GM21717 (cell line): ENCODE measurements at regions not wholly inside any gene's neighbourhood (a gene's known extent, or its start where the extent isn't known, plus 50 kb on each side); places are given as distances from the start of the nearest gene placed in this dataset.
"Not testable (repeated sequence)": the region's sequence is repeated elsewhere in the genome, so short reads cannot be mapped to it uniquely, and the experiment has no call there.

Experiments used
- ATAC-seq: cut with Tn5 transposase; IDR thresholded peaks from one replicate; pipeline ENCODE4 v1.9.1; 2021; ENCODE audit warnings: mild to moderate bottlenecking, moderate library complexity; ENCODE audit not compliant: unreplicated experiment

DNA sequence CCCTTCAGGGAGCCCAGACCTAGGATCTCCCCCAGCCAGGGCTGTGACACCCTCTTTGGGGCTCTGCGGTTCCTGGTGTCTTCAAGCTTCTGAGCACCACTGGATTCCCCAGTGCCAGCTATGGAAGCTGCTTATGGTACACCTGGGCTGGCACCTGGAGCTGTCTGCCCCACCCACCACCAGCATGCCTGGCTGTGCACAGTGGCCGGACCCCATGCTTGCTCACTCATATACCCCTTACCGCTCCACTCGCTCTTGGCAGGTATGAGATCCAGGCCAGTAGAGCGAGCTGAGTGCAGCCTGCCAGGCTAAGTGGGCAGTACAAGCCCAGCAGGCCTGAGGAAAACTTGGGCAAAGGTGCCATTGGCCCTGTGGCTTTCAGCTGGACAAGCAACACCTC lies 114.0 kb downstream of the DACT1 start:
- ATAC-seq = no peak

DNA sequence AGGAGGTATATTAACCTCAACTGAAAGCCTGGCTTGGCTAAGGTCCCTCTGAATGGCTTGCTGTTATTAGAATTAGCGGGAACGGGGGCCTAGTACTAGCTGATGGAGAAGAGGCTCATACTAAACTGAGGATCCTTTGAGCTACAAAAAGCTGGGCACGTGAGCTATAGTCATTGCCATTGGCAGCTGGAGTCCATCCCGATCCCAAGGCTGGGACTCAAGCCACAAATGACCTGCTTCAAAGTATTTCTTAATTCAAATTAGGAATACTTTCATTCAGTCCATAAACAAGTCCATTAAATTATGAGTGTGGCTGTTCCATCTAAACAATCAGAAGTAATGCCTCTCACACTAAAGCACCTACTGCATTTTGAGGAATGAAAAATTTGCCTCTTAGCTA lies 114.5 kb downstream of the DACT1 start:
- ATAC-seq = no peak

DNA sequence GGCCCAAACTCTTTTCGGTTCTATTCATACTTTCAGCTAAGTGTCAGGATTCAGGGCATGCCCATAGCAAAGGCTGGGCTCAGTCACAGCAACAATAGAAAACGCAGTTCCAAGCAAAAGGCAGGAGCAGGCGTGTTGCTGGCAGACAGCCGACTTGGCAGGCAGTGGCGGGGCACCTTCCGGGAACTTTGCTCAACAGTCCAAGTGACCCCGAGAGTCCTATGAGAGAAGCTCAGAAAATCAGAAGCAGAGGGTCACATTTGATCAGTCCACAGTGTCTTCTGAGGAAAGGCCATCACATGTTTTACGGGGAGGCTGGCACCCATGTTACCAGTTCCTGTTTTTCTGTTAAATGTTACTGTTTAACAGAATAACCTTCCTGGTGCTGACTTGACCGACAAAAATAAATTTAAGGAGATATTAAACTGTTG lies 115.0 kb downstream of the DACT1 start:
- no peak for ATAC-seq

DNA sequence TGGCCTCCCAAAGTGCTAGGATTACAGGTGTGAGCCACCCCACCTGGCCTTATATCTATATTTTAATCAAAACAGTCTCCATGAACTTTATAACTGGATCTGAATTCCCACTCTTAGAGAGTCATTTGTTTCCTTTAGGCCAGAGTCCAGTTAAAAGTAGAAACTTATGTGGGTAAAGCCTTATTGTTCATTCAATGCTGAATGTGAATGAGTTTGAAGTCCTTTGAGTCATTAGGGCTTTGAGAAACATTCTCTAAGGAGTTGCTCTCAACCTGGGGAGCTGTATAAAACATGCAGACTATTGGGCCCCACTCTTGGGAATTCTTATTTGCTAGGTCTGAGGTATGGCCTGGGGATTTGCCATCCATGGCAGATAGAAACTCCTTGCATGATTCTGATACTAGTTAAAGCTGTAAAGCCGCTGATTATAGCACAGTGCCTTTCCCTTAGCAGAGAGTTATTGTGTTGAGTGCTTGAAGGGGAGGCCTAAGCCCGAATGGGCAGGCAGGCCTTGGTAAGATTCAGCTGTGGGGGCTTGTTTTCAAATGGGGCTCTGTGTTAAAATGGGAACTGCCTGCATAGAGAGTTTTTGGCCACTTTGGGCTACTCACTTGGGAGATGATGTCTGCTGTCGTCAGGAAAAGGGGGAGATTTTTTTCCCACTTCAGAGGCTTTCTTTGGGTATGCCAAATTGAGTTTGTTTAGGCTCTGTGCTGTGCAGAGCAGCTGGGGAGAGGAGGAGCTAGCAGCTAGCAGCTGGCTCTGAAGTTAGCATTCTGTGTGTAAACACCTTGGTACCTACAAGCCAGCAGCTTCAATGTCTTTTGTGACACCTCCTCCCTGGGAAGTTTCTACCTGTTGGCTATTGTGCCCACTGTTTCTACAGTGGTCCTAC lies 117.5 kb downstream of the DACT1 start:
- no peak for ATAC-seq

DNA sequence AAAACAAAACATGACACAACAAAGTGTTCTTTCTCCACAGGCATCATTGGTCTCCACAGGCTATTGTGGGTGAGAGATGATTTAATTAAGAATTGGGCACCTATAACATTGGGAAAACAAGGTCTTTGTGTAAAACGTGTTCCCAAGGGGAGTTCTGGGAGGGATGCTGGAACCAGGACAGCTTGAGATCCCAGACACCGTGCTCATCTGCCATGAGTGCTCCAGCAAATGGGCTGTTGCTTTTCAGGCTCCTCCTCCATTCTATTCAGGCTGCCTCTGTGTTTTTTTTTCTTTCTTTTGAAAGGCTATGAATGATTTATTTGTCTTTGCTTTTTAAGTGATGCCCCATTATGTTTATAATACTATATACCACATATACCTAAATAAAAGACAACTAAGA lies 122.4 kb downstream of the DACT1 start:
- no peak for ATAC-seq

DNA sequence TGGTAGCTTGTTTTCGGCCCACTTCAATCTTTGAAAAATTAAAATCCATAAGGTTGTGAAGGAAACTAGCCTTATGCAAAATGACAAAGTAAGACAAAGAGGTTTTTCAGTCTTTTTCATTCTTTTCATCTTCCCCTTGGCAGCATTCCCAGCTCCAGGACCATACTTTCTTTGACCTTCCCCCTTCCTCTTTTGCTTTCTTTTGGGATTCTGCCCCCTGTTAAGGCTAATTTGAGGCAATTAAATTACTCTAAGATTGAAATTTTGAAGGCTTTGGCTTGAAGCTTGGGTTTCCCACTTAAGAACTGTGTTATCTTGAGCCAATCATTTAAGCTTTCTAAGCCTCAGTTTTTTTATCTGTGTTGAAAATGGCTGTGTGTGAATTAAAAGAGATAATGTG lies 124.9 kb downstream of the DACT1 start:
- no peak for ATAC-seq

DNA sequence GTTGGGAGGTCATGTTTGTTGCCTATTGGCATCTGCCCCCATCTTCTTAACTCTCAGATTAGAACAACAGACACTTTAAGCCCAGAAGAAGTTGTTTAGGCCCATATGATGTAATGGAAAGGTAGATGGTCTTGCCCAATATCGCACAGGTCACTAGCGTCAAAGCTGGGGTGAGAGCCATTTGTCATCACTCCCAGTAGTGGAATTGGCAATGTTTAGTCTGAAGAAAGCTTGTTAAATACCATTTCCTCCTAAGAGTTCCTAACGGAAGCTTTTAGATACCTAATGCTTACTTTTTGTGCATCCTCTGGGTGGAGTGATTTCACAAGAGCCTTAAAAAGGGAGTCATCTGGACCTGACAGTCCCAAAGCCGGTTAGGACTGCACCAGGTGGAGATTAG lies 125.4 kb downstream of the DACT1 start:
- no peak for ATAC-seq

DNA sequence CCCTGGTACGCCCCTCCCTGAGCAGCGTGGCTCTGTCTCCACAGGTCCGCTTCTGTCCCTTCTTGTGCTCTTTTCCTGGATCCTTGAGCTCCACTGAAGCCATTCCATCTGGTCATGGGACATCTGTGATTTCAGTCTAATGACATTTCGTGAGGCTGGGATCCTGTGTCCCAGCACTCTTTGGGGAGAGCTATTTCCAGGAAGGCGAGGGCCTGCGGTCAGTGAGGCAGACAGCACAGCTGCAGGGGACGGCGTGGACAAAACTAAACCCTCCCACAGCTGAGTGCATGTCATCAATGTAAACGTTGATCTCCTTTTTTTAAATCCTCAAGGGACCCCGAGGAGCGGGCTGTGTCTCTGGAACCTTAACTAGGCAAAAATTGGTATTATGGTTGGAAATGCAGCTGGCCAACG lies 127.7 kb downstream of the DACT1 start:
- no peak for ATAC-seq

DNA sequence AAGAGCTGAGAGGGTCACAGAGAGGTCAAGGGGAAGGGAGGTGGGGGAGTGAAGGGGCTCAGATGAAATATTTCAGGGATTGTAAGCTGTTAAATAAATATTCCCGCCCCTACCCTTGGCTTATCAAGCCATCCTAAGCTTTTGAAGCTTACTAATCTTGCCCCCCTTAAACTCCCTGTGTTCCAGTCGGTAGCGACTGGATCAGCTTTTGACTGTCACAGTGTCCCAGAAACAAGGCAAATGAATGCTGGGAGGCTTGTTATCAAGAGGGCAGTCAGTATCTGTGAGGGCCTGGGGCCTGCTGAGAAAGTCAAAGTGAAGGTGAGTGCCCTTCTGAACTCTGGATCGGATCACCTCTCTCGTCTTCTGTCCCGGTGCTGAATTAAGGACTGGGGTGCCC lies 128.1 kb downstream of the DACT1 start:
- no peak for ATAC-seq

DNA sequence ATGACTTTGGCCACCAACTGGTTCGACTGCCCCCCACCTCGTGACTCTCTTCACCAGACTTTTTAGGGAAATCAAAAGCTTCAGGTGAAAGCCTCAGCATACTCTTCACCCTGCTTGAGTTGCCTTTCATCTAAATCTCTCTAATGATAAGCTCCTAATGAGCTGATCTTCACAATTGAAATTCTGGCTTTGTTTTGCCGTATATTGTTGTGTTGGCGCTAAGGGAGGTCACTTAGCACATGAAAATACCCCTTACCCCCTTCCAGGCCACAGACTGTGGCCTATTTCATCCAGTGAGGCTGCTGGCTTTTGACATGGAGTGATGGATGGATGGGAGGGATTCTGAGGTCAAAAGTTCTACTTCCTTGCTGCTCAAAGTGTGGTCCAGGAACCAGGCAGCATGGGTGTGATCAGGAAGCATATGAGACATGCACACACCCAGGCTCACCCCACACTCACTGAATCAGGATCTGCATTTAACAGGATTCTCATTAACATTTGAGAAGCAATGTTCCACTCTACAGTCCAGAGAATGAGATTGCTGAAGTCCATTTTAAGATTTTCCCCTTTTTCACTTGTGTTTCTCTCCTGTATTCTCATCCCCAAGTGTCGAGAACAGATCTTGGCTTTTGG lies 131.4 kb downstream of the DACT1 start:
- no peak for ATAC-seq

DNA sequence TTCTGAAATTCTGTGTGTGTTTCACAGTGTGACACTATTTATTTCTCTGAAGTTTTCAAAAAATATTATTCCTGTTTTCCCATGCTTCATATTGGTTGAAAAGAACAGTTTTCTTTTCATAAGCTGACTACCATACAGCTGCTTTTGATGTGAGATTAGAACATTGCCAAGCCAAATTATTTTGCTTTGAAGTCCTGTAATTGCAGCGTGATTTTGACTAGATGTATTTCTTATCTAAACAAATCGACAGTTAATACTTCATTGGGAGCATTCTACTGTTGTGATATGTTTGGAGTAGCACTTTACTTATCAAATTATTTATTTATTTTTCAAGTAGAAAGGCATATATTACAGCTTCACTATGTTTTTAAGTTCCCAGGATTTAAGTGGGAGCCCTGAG lies 132.0 kb downstream of the DACT1 start:
- ATAC-seq = no peak

DNA sequence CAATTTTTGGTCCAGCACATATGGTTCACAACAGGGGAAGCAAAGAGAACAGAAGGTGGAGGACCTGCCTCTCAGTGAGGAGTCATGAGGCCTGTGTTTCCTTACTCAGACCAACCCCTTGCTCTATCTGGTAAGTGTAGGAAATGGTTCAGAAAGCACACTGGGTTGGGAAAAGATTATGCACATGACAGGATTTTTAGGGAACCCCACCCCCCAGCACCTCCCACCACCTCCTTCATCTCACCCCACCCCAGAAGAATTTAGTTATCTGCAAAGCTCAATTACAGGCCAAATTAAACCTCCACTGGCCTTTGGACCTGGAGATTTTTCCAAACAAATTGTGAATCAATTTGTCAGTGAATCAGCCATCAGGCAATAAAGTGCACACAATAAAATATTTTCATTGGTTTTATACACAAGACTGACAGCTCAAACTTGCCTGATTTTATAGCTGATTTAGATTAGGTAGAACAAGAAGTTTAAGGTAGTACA lies 132.8 kb downstream of the DACT1 start:
- no peak for ATAC-seq

DNA sequence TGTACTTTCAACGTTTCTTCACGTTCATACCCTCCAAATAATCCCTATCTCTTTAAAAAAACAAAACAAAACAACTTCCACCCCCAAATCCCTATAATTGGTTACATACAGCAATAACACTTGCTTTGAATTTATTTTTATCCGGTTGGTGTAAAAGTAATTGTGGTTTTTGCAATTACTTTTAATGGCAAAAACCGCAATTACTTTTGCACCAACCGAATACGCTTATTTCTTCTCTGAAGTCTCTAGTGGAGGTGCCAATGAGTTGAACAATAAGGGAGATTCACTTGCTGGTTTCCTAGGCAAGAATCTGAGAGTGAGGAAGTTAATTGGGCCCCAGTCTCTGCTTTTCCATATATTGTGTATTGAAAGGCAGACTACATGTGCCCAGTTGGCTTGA lies 133.3 kb downstream of the DACT1 start:
- ATAC-seq = no peak

DNA sequence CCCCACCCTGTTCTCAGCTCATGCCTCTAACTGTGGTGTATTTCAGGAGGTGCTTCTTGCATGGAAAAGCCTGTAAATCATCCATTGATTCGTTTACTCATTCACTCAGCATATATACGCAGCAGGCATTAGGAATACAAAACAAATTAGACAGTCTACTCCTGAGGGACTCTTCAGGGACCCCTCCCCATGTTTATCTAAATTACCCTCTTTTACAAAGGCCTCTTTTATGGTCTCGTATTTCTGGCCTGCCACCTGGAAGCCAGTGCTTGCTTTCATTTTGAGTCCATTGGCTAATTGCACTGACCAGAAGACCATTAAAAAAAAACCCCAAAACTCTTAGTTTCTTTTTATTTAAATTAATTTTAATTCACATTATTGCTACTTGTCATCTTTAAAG lies 134.4 kb downstream of the DACT1 start:
- ATAC-seq = no peak

DNA sequence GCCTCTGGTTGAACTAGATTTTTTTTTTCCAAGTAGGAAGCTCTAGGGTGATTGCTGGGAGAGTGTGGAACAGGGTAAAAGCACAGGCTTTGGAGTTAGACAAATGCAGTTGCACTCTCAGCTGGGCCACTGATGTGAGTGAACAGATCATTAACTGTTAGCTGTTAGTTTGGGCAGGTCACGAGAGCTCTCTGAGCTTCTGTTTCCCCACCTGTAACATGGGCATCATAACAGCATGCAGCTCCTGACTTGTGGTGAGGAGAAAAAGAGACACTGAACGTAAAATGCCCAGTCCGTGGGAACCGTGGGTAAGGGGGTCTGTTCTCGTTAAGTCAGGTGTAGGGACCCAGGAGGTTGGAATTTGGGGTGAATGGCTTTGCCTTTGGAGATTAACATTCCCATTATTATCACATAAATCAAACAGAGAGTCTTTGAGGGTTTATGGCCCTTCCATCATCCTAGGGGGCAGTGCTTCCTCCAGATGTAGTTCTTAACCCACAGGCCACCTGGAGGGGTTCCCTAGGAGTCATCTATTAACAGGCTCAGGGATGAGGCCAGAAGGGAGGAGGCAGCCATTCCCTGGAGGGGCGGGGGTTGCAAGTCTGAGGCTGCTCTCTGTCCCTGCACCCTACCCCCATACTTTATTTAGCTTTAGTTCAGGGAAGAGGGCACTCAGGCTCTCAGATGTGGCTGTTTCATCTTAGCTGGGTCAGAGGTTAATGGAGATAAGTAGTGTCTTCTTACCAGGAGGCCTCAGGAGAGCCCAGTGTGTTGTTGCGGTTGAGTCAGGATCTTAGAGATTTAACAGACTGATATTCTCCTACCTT lies 135.2 kb downstream of the DACT1 start:
- no peak for ATAC-seq

DNA sequence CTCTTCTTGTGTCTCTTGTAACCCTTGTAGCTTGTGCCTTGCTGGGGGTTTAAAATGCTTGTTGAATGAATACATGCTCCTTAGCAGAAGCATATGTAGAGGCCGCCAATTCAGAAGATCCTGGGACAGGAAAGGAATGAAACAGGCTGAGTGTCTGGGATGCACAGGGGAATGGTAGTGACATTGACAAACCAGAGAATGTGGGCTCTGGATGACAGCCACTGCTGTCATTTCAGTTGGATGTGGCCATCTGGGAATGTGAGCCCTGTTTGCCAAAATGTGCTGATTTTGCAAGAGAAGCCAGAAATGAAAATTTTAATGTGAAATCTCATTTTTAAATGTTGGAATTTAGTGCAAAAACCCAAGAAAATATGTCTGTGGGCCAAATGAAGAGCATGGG lies 136.8 kb downstream of the DACT1 start:
- no peak for ATAC-seq

DNA sequence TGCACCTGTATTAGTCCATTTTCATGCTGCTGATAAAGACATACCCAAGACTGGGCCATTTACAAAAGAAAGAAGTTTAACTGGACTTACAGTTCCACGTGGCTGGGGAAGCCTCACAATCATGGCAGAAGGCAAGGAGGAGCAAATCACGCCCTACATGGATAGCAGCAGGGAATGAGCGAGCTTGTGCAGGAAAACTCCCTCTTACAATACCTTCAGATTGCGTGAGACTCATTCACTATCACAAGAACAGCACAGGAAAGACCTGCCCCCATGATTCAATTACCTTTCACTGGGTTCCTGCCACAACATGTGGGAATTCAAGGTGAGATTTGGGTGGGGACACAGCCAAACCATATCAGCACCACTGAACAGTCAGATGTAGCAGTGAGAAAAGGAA lies 137.4 kb downstream of the DACT1 start:
- not testable (repeated sequence) for ATAC-seq

DNA sequence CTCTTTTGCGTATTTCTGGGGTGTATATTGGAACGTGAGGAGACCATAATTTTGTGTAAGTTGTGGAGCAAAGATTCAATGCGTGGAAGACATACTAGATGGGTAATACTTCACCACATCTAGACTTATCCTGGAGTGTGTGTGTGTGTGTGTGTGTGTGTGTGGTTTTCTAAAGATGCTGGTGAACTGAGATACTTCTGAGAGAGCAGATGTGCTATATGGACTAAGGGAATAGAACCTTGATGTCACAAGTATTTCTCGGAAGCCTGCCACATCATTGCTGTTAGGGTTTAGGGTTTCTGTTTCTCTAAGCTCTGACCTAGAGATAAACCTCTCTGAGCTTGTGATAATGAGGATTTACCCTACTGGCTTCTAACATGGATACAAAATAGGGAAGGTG lies 138.8 kb downstream of the DACT1 start:
- no peak for ATAC-seq

DNA sequence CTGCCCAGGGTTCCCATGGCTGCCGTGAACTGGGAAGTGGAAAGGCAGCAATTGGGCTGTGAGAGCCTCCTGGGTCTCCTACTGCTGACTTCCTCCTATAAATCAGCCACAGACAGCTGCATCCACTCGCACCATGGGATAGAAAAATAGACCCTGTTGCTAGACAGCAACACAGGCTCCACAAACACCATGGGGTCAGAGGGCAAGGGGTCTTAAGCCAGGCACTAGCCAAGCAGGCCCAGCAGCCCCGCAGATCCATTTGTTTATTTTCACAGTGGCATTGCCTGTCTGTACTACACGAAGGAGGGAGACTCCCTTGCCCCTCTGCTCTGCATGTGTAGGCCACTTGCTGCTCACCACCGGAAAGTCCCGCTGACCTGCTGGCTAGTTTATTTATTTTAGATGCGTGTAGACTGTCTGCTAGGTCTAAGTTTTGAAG lies 139.8 kb downstream of the DACT1 start:
- no peak for ATAC-seq

DNA sequence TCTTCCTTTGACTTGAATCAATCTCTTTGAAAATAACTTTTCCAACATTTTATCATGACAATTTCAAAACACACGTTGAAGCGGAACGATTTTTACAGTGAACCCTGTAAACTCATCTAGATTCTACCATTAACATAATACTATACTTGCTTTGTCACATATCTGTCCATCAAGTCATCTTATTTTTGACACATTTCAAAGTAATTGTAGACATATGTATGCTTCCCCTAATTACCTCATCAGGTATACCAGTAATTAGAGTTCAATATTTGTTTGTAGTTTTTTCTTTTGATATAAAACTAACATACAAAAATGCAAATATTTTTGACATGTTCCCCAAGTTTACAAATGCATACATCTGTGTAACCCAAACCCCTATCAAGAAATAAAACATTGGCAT lies 140.4 kb downstream of the DACT1 start:
- ATAC-seq = no peak

DNA sequence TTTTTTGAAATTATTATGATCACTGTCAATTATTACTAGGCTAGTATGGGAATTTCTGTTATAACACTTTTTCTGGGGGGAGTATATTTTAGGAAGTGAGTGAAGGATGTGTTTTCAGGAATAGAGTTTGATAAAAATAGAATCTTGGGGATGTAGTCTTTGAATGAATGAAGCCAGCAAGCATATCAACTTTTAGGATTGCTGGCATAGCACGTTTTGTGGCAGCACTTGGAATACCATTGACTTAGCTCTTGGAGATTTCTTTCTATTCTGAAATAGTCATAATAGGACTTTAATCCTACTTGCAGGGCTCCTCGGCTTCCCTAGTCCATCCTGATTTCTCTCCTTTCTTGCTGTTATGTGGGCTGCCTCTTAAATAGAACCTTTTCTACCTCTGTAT lies 141.6 kb downstream of the DACT1 start:
- ATAC-seq = no peak
